Brain pericyte (primary cell): ENCODE measurements at regions not wholly inside any gene's neighbourhood (a gene's known extent, or its start where the extent isn't known, plus 50 kb on each side); places are given as distances from the start of the nearest gene placed in this dataset.
"Not testable (repeated sequence)": the region's sequence is repeated elsewhere in the genome, so short reads cannot be mapped to it uniquely, and the experiment has no call there.

ENCODE experiments used
- DNase-seq: peaks from one replicate; pipeline ENCODE4 v3.0.0-alpha.2; 2012; ENCODE audit warnings: low read depth, low spot score

GRCh38 chr9:744790-745484, 96.6 kb upstream of the DMRT1 start:
- DNase-seq, result no peak

GRCh38 chr9:745761-746380, 95.6 kb upstream of the DMRT1 start:
- no peak for DNase-seq

GRCh38 chr9:746661-747434, 94.6 kb upstream of the DMRT1 start:
- no peak for DNase-seq

GRCh38 chr9:747567-747966, 93.9 kb upstream of the DMRT1 start:
- DNase-seq, result no peak

- DNase-seq, result no peak
Measured at GRCh38 chr9:748861-749497, 92.5 kb upstream of the DMRT1 start.

GRCh38 chr9:749716-750115, 91.8 kb upstream of the DMRT1 start:
- no peak for DNase-seq

GRCh38 chr9:750249-750967, 91.1 kb upstream of the DMRT1 start:
- no peak for DNase-seq

GRCh38 chr9:751137-752051, 90.1 kb upstream of the DMRT1 start:
- DNase-seq, result no peak

GRCh38 chr9:752201-752600, 89.3 kb upstream of the DMRT1 start:
- peak; percentile 69 for DNase-seq

- no peak for DNase-seq
Measured at GRCh38 chr9:752681-753200, 88.8 kb upstream of the DMRT1 start.

GRCh38 chr9:753734-754133, 87.8 kb upstream of the DMRT1 start:
- not testable (repeated sequence) for DNase-seq

- no peak for DNase-seq
Measured at GRCh38 chr9:754150-754931, 87.2 kb upstream of the DMRT1 start.

GRCh38 chr9:755454-756381, 85.8 kb upstream of the DMRT1 start:
- DNase-seq, result no peak

- DNase-seq, result no peak
Measured at GRCh38 chr9:757246-757881, 84.1 kb upstream of the DMRT1 start.

GRCh38 chr9:758146-758545, 83.4 kb upstream of the DMRT1 start:
- DNase-seq, result no peak

GRCh38 chr9:759541-759940, 82.0 kb upstream of the DMRT1 start:
- no peak for DNase-seq

- no peak for DNase-seq
Measured at GRCh38 chr9:759983-760736, 81.3 kb upstream of the DMRT1 start.
